Mammary epithelial cell (primary cell): ENCODE measurements at regions not wholly inside any gene's neighbourhood (a gene's known extent, or its start where the extent isn't known, plus 50 kb on each side); places are given as distances from the start of the nearest gene placed in this dataset.

Experiments
- EZH2 ChIP-seq: IDR thresholded peaks from 2 replicates; pipeline ENCODE4 v1.6.1; 2012; ENCODE audit warnings: low read length, inconsistent platforms, borderline replicate concordance
- TF ChIP-seq, protein P1 (sequence below), 2 donors: IDR thresholded peaks in 1 of 2; conservative IDR thresholded peaks in 1 of 2; 2 replicates each; pipeline ENCODE4 v1.5.1; 2011 to 2012; ENCODE audit warnings: inconsistent platforms in 2 of 2, low read length in 2 of 2, mild to moderate bottlenecking in 2 of 2, control low read depth in 1 of 2, low read depth in 1 of 2; ENCODE audit not compliant: insufficient read depth in 1 of 2; ENCODE audit errors: extremely low read depth in 1 of 2

DNA sequence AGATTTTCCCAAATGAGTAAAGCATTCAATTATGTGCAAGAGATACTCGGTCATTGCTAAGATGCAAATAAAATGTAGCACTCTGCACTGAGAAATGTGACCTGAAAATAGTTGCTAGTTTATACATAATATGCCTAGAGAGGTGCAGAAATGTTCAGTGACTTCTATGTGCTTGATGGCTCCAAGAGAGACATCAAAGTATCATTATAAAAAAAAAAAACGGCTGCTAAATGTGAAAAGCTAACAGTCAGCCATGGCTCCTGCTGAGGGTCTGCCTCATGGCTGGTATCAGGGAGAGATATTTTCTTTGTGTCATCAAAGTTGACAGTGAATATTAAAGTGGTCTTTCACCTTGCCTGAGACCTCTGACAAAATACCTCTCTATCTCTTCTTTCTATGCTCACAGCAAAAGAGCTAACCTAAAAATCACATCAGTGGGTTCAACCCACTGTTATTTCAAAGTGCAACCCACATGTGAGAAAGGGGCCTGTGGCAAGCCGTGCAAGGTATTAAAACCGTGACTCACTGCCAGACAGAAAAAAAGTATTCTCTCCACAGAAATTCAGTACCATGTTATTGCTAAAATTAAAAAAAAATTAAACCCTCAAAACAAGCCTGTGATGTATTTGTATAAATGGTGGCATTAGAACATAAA lies 259.0 kb downstream of the HIVEP2 start:
- TF ChIP-seq, protein P1, sequence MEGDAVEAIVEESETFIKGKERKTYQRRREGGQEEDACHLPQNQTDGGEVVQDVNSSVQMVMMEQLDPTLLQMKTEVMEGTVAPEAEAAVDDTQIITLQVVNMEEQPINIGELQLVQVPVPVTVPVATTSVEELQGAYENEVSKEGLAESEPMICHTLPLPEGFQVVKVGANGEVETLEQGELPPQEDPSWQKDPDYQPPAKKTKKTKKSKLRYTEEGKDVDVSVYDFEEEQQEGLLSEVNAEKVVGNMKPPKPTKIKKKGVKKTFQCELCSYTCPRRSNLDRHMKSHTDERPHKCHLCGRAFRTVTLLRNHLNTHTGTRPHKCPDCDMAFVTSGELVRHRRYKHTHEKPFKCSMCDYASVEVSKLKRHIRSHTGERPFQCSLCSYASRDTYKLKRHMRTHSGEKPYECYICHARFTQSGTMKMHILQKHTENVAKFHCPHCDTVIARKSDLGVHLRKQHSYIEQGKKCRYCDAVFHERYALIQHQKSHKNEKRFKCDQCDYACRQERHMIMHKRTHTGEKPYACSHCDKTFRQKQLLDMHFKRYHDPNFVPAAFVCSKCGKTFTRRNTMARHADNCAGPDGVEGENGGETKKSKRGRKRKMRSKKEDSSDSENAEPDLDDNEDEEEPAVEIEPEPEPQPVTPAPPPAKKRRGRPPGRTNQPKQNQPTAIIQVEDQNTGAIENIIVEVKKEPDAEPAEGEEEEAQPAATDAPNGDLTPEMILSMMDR (conservative IDR thresholded peaks at IDR 0.05 in 1 of 2, IDR thresholded peaks at IDR 0.05 in 1 of 2; ENCODE audit: extremely low read depth in 1 of 2, insufficient read depth in 1 of 2, low read depth in 1 of 2, low read length in 2 of 2) = no peak
- TF ChIP-seq EZH2 = no peak
